ENCODE measurements at regions not wholly inside any gene's neighbourhood (a gene's known extent, or its start where the extent isn't known, plus 50 kb on each side); places are given as distances from the start of the nearest gene placed in this dataset.

- FAIRE-seq = no peak
Measured at GRCh38 chr5:91651704-91652103, 268.6 kb upstream of the ARRDC3 start.

More at GRCh38 chr5:91651704-91652103, 268.6 kb upstream of the ARRDC3 start:
- H3K27me3 ChIP-seq (ENCODE audit: control insufficient read depth in 2 of 2, insufficient read depth in 2 of 2, low read length in 2 of 2) = no peaks in the 10 kb centered on the region
- H3K9me3 ChIP-seq (replicated peaks; ENCODE audit: control insufficient read depth, insufficient read depth, low read length) = no peaks in the 10 kb centered on the region
- H3K4me1 ChIP-seq (ENCODE audit: control insufficient read depth, extremely low read depth, insufficient read depth, low read length) = no peaks in the 10 kb centered on the region
- H3K4me2 ChIP-seq (ENCODE audit: insufficient read depth, low read length) = no peak overlapping the region
- no peaks in the 10 kb centered on the region for H3K79me2 ChIP-seq (ENCODE audit: control insufficient read depth, insufficient read depth, low read length)
- no peak overlapping the region for H3K4me3 ChIP-seq (replicated peaks in 1 of 3; ENCODE audit: insufficient read depth in 1 of 3, low read depth in 1 of 3, low read length in 3 of 3)
- no peak overlapping the region for H3K27ac ChIP-seq (ENCODE audit: insufficient read depth, low read depth, low read length)
- H4K20me1 ChIP-seq (replicated peaks; ENCODE audit: control insufficient read depth, extremely low read depth, insufficient read depth, low read length) = no peaks in the 10 kb centered on the region
- TF ChIP-seq GATA2 (IDR thresholded peaks at IDR 0.05; ENCODE audit: insufficient read depth, insufficient read length, low read depth, low read length) (no peak), JUN (IDR thresholded peaks at IDR 0.05; ENCODE audit: borderline replicate concordance, insufficient read depth, insufficient read length, low read depth) (no peak), POLR2A (IDR thresholded peaks at IDR 0.05; ENCODE audit: low read depth, low read length) (no peak), MAX (IDR thresholded peaks at IDR 0.05; ENCODE audit: insufficient read depth, insufficient read length) (no peak), CTCF (IDR thresholded peaks at IDR 0.05; ENCODE audit: extremely low read depth in 1 of 2, insufficient read depth in 1 of 2, low read depth in 1 of 2, low read length in 2 of 2) (no peak)
- intact Hi-C loops (cut with micrococcal nuclease) = no loop called here
- H3K9me1 ChIP-seq (replicated peaks; ENCODE audit: control insufficient read depth, extremely low read depth, insufficient read depth, low read length) = no peaks in the 10 kb centered on the region
- no peak overlapping the region for H3K9ac ChIP-seq (replicated peaks; ENCODE audit: extremely low read depth, insufficient read depth, low read length)
- dilution Hi-C loops (cut with MboI; ENCODE audit: extremely low pct_ligation_motif_present, low sequenced_read_pairs) = no loop called here
- no peak for DNase-seq (ENCODE audit: low read depth, low spot score)
- POLR2A ChIA-PET = no interaction called here
- CTCF ChIA-PET = interaction anchor here (0.8 kb wide), 1 partner anchor 10 kb away, joined by 7 read pairs; no protein-coding TSS in a partner anchor
- no TSS peak for BruUV-seq (replicated peaks)
- H2AFZ ChIP-seq (ENCODE audit: low read depth, low read length) = no peak overlapping the region
- H3K36me3 ChIP-seq (ENCODE audit: control insufficient read depth in 2 of 2, extremely low read depth in 1 of 2, insufficient read depth in 2 of 2, low read length in 2 of 2) = no peaks in the 10 kb centered on the region

Measured in endothelial cell of umbilical vein (primary cell).